Skeletal muscle satellite cell (primary cell): ENCODE measurements at regions not wholly inside any gene's neighbourhood (a gene's known extent, or its start where the extent isn't known, plus 50 kb on each side); places are given as distances from the start of the nearest gene placed in this dataset.
"Not testable (repeated sequence)": the region's sequence is repeated elsewhere in the genome, so short reads cannot be mapped to it uniquely, and the experiment has no call there.

ENCODE experiments used
- H3K27me3 ChIP-seq: 2 replicates; pipeline ENCODE4 v1.7.0; 2013; ENCODE audit warnings: low read length; ENCODE audit not compliant: control insufficient read depth, insufficient read depth
- H3K36me3 ChIP-seq: 2 replicates; pipeline ENCODE4 v1.7.0; 2013; ENCODE audit warnings: mild to moderate bottlenecking, control low read depth, low read length; ENCODE audit not compliant: insufficient read depth
- H3K4me1 ChIP-seq: 2 replicates; pipeline ENCODE4 v1.7.0; 2013; ENCODE audit warnings: low read length; ENCODE audit not compliant: control insufficient read depth, insufficient read depth
- H3K4me2 ChIP-seq: 2 replicates; pipeline ENCODE4 v1.7.0; 2013; ENCODE audit warnings: mild to moderate bottlenecking, low read length
- H3K4me3 ChIP-seq: 2 replicates; pipeline ENCODE4 v1.7.0; 2013; ENCODE audit warnings: low read length
- H3K9ac ChIP-seq: 2 replicates; pipeline ENCODE4 v1.7.0; 2013; ENCODE audit warnings: mild to moderate bottlenecking, low read depth, low read length, moderate library complexity
- H3K9me3 ChIP-seq: replicated peaks from 2 replicates; pipeline ENCODE4 v1.7.0; 2013; ENCODE audit warnings: mild to moderate bottlenecking, control low read depth, low read length

GRCh38 chr2:20949256-20949655 is 94.6 kb downstream of the APOB start:
- no peak overlapping the region for H3K9ac ChIP-seq
- no peak overlapping the region for H3K4me2 ChIP-seq
- H3K4me1 ChIP-seq = no peaks in the 10 kb centered on the region
- H3K9me3 ChIP-seq = no peaks in the 10 kb centered on the region
- H3K27me3 ChIP-seq = peaks cover 29% of the 10 kb centered on the region
- no peak overlapping the region for H3K4me3 ChIP-seq
- H3K36me3 ChIP-seq = no peaks in the 10 kb centered on the region

GRCh38 chr2:20946468-20946867 is 97.4 kb downstream of the APOB start:
- peaks cover 28% of the 10 kb centered on the region for H3K27me3 ChIP-seq
- no peak overlapping the region for H3K9ac ChIP-seq
- H3K4me2 ChIP-seq = no peak overlapping the region
- H3K9me3 ChIP-seq = no peaks in the 10 kb centered on the region
- H3K4me1 ChIP-seq = no peaks in the 10 kb centered on the region
- H3K4me3 ChIP-seq = no peak overlapping the region
- no peaks in the 10 kb centered on the region for H3K36me3 ChIP-seq

GRCh38 chr2:20943721-20944120 is 100.2 kb downstream of the APOB start:
- not testable (repeated sequence) for H3K4me1 ChIP-seq, H3K36me3 ChIP-seq, H3K4me3 ChIP-seq, H3K9me3 ChIP-seq, H3K4me2 ChIP-seq, H3K9ac ChIP-seq
- peaks cover 26% of the 10 kb centered on the region for H3K27me3 ChIP-seq

GRCh38 chr2:20942646-20943125 is 101.2 kb downstream of the APOB start:
- no peaks in the 10 kb centered on the region for H3K36me3 ChIP-seq
- no peak overlapping the region for H3K9ac ChIP-seq
- no peak overlapping the region for H3K4me3 ChIP-seq
- H3K27me3 ChIP-seq = peaks cover 28% of the 10 kb centered on the region
- no peak overlapping the region for H3K4me2 ChIP-seq
- H3K9me3 ChIP-seq = no peaks in the 10 kb centered on the region
- H3K4me1 ChIP-seq = no peaks in the 10 kb centered on the region

- H3K4me3 ChIP-seq = no peak overlapping the region
These were observed 103.0 kb downstream of the APOB start for GRCh38 chr2:20940856-20941255.

GRCh38 chr2:20939931-20940795 is 103.7 kb downstream of the APOB start:
- no peak overlapping the region for H3K9ac ChIP-seq
- no peaks in the 10 kb centered on the region for H3K36me3 ChIP-seq

More at GRCh38 chr2:20940856-20941255, 103.0 kb downstream of the APOB start:
- Histone ChIP-seq H3K9ac (no peak overlapping the region), H3K27me3 (peaks cover 33% of the 10 kb centered on the region), H3K4me2 (no peak overlapping the region), H3K9me3 (no peaks in the 10 kb centered on the region), H3K36me3 (no peaks in the 10 kb centered on the region), H3K4me1 (no peaks in the 10 kb centered on the region)

GRCh38 chr2:20937353-20937752 is 106.5 kb downstream of the APOB start:
- Histone ChIP-seq H3K36me3 (no peaks in the 10 kb centered on the region), H3K9me3 (no peaks in the 10 kb centered on the region), H3K4me2 (no peak overlapping the region), H3K9ac (no peak overlapping the region), H3K4me1 (peaks cover 7% of the 10 kb centered on the region), H3K4me3 (no peak overlapping the region), H3K27me3 (peaks cover 29% of the 10 kb centered on the region)

More at GRCh38 chr2:20939931-20940795, 103.7 kb downstream of the APOB start:
- no peaks in the 10 kb centered on the region for H3K4me1 ChIP-seq
- H3K4me3 ChIP-seq = no peak overlapping the region
- no peaks in the 10 kb centered on the region for H3K9me3 ChIP-seq
- no peak overlapping the region for H3K4me2 ChIP-seq
- peaks cover 33% of the 10 kb centered on the region for H3K27me3 ChIP-seq

GRCh38 chr2:20935168-20935775 is 108.6 kb downstream of the APOB start:
- no peak overlapping the region for H3K4me3 ChIP-seq
- H3K36me3 ChIP-seq = no peaks in the 10 kb centered on the region
- no peak overlapping the region for H3K9ac ChIP-seq
- no peaks in the 10 kb centered on the region for H3K9me3 ChIP-seq
- H3K4me1 ChIP-seq = peaks cover 16% of the 10 kb centered on the region
- no peak overlapping the region for H3K4me2 ChIP-seq
- peaks cover 19% of the 10 kb centered on the region for H3K27me3 ChIP-seq

- Histone ChIP-seq H3K4me1 (peaks cover 16% of the 10 kb centered on the region), H3K27me3 (peaks cover 11% of the 10 kb centered on the region), H3K9ac (no peak overlapping the region), H3K4me3 (no peak overlapping the region), H3K4me2 (no peak overlapping the region), H3K9me3 (no peaks in the 10 kb centered on the region), H3K36me3 (no peaks in the 10 kb centered on the region)
These were observed 109.6 kb downstream of the APOB start for GRCh38 chr2:20934236-20934635.

- no peaks in the 10 kb centered on the region for H3K36me3 ChIP-seq
- peaks cover 16% of the 10 kb centered on the region for H3K4me1 ChIP-seq
- H3K9ac ChIP-seq = no peak overlapping the region
- peaks cover 9% of the 10 kb centered on the region for H3K27me3 ChIP-seq
- no peak overlapping the region for H3K4me2 ChIP-seq
- no peaks in the 10 kb centered on the region for H3K9me3 ChIP-seq
- H3K4me3 ChIP-seq = no peak overlapping the region
These were observed 110.2 kb downstream of the APOB start for GRCh38 chr2:20933714-20934113.

- H3K9me3 ChIP-seq = no peaks in the 10 kb centered on the region
- no peak overlapping the region for H3K9ac ChIP-seq
- H3K36me3 ChIP-seq = no peaks in the 10 kb centered on the region
- H3K4me1 ChIP-seq = peaks cover 16% of the 10 kb centered on the region
- no peak overlapping the region for H3K4me3 ChIP-seq
- H3K4me2 ChIP-seq = peak overlapping the region; percentile 2
- H3K27me3 ChIP-seq = no peaks in the 10 kb centered on the region
These were observed 108.4 kb upstream of the LDAH start for GRCh38 chr2:20931346-20931745.
